ENCODE measurements at regions not wholly inside any gene's neighbourhood (a gene's known extent, or its start where the extent isn't known, plus 50 kb on each side); places are given as distances from the start of the nearest gene placed in this dataset.

DNA sequence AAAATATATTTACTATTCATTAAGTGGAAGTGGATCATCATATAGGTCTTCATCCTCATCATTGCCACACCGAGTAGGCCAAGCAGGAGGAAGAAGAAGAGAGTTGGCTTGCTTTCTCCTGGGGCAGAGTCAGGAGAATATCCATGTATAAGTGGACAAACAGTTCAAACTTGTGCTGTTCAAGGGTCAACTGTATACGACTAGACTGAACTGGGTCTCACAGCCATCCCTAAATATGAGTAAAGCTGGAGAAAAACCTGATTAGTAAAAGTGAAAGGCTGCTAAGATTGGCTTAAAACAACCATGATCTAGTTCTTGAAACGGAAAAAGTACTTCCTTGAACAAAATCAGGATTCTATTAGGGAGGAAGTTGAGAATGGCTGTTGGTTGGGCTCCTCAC, 276.7 kb upstream of the ADRA1B start:
- DNase-seq (ENCODE audit: low read depth in 2 of 2, low spot score in 1 of 2): no peak

DNA sequence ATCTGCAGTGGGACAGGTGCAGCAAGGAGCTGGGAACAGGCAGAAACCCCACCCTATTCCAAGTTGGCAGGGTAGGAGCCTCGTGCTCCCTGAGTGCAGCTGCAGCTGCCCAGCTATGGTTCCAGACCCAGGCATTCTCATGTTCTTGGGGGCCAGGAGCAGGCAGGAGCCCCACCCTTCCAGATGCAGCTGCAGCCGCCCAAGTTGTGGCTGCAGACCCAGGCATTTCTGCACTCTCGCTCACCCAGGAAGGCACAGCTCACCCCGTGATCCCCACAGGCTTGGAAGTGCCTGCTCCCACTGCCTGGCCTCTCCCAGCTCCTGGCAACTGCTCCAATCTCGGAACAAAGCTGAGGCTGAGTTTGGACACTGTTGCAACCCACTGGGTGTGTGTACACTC, 275.8 kb upstream of the ADRA1B start:
- DNase-seq (ENCODE audit: low read depth in 2 of 2, low spot score in 1 of 2): no peak

DNA sequence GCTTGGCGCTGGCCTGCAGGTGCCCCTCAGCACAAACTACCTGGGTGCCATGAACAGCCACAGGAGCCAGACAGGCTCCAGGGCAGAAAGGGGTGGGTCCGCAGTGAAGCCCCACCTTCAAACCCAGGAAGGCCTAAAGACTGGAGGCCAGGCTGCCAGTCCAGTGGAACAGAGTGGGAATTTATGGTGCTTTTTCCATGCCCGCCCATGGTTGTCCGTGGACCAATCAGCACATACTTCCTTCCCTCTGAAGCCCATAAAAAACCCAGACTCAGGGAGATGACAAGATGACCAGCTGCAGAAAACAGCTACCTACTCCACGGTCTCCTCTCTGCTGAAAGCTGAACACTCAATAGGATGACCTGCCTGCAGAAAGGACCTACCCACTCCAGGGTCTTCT, 275.4 kb upstream of the ADRA1B start:
- no peak for DNase-seq (ENCODE audit: low read depth in 2 of 2, low spot score in 1 of 2)

DNA sequence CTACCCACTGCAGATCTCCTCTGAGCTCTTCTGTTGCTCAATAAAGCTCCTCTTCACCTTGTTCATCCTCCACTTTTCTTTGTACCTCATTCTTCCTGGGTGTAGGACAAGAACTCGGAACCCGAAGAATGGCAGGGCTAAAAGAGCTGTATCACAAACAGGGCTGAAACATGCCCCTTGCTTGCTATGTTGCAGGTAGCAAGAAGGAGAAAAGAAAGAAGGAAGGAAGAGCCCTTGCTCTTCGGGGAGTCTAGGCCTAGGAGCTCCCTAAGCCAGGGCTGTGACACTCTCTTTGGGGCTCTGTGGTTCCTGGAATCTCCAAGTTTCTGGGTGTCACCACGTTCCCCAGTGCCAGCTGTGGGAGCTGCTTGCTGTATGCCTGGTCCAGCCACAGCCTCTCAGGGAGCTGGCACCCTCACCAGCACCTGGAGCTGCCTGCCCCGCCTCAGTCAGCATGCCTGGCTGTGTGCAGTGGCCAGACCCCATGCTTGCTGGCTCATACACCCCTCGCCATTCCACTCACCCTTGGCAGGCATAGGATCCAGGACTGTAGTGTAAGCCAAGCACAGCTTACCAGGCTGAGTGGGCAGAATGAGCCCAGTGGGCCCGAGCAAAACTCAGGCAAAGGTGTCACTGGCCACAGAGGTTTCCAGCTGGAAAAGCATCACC, 274.8 kb upstream of the ADRA1B start:
- DNase-seq (ENCODE audit: low read depth in 2 of 2, low spot score in 1 of 2): no peak

DNA sequence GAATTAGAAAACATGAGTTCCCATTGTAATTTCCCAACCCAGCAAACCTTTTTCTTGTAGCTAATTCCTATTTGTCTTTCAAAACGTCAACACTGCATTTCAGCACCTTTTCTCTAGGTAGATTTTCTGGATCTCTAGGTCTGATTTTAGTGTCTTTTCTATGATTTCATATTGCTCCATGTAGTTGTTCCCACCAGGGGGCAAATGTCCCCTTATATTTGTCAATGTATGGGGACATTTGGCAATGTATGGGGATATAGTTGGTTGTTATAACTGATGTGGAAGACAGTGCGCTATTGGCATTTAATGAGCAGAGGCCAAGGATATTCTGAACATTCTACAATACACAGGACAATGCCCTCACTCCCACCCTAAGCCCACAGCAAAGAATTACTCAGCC, 273.9 kb upstream of the ADRA1B start:
- no peak for DNase-seq (ENCODE audit: low read depth in 2 of 2, low spot score in 1 of 2)

DNA sequence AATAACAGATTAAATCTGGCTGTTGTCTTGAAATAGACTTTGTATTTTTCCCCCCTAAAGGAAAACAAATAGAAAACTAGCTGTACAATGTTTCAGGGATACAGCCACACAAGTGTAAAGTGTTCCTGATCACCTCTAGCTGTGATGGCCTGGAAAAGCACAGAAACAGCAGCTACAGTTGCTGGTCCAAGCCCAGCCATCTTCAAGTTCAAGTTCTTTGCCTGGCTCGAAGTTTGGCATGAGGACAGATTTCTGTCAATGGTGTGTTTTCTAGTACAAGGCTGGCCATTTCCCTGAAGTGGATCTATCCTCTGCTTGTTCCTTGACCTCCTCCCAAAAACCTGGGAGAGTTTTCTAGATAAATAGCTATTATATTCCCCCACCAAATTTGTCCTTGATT, 272.2 kb upstream of the ADRA1B start:
- DNase-seq (ENCODE audit: low read depth in 2 of 2, low spot score in 1 of 2): no peak

DNA sequence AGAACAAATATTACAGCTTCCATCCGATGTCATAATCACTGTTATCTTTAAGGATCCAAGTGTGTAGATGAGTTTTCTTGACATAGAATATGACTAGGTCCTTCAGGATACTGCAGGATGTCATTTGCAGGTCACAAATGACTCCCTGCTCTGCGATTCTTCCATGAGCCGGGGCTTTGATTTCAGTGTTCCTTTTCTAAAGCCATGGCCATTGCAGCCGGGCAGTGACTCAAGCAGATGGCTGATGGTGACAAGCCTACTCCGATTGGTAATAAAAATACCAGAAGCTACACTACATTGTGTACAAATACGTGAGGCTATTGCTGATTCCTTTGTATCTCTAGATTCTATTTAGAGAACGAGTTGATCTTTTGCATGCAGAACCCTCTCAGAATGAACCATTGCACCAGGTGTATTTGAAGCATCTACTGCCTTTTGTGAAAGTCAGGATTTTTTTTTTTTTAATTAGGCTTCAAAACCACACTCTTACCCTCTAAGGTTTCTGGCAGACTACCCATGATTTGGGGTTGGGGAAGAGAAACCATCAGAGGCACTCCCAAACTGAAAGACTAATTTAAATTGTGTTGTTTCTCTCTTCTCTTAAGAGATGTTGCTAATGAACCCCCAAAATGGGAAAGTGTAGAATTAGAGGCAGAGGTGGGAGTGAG, 271.0 kb upstream of the ADRA1B start:
- no peak for DNase-seq (ENCODE audit: low read depth in 2 of 2, low spot score in 1 of 2)

DNA sequence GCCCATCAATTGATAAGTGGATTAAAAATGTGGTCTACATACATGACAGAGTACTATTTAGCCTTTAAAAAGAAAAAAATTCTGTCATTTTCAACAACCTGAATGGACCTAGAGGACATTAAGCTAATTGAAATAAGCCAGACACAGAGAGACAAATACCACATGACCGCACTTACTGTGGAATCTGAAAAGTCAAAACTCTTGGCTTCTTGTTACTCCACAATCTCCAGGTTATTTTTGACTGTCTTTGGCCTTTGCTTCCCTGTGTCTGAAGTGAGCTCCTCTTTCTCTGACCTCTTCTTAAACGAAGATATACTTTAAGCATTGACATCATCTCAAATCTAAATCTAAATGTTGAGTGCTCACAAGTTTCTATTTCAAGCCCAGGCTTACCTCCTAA, 265.5 kb upstream of the ADRA1B start:
- no peak for DNase-seq (ENCODE audit: low read depth in 2 of 2, low spot score in 1 of 2)

DNA sequence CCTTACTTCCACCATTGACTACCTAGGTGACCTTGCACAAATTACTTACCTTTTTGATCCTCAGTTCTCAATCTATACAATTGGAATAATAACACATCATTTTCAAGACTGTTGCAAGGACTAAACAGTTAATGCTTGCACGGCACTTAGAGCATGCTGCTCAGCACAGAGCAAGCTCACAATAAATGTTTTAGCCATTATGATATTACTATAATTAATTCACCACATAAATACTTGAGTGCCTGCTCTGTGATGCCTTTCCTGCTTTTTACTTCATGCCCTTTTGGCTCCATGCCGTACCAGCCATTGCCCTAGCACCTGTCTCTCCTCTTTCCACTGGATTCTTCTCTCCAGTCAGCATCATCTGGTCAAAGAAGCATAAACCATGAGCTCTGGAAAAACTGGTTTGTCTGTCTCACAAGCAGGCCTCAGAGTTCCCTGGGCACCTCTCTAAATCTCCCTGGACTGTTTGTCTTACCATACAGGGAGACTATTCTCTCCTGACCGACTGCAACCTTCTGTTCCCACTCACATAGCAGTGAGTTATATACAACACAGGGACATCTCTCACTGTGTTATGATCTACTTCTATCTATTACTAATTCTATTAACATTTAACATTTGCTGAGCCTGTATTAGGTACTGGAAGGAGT, 260.4 kb upstream of the ADRA1B start:
- no peak for DNase-seq (ENCODE audit: low read depth in 2 of 2, low spot score in 1 of 2)

DNA sequence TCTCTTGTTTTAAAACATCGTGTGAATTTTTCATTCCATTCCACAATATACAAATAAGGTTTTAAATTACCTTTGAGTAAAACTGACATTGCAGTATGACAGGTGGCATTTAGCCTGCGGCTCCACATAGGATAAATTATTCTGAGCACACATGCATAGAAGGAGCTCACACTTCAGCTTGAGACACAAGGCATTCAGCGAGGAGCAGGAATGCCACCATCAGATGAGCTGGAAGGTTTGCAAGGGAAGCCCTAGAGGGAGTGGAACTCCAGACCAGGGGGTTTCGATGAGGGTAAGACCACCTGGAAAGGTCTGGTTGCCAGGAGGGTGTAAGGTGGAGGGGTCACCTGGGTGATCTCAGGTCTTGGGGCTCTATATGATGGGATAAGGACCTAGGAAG, 259.0 kb upstream of the ADRA1B start:
- DNase-seq (ENCODE audit: low read depth in 2 of 2, low spot score in 1 of 2): no peak

DNA sequence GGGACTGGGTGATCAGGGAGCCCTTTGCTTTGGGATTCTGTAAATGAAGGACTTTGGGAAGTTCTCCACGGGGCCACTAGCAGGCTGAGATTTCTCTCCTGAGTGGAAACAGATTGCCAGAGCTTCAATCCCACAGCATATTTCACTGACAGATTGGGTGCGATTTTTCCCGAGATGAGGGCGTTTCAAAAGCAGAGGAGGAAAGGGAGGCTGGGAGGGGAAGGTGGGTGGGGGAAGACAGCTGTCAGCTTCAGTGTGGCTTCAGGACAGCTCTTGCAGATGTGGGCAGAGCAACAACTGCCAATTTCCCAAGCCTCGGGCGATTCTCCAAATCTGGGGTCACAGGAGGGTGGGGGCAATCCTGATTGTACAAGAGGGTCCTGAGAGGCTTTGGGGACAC, 258.5 kb upstream of the ADRA1B start:
- DNase-seq (ENCODE audit: low read depth in 2 of 2, low spot score in 1 of 2): no peak

DNA sequence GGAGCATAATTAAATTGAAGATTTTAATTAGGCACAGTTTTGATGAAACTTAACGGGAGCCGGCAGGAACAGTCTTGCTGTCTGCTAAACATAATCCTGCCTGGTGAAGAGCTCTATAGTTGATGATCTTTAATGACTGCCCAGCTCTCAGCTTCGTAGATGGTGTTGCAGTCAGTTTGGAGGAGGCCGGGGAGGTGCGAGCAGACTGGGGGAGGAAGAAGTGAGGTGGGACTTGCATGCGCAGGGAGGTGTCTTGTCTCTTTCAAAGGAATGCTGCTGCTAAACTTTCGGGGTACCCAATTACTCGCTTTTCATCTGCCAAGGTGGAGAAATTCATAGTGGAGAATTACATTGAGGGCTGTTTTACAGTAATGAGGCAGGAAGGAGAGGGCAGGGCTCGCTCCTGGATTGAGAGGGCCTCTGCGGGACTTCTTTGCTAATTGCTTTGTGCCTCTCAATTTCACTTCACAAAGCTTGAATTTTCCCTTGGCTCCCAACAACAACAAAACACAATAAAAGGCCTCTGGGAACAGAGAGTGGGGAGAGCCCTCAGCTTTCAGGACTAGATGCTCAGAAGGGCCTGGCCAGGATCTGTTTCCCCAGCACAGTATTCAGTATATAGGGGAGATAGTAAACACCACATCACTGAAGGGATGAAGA, 257.9 kb upstream of the ADRA1B start:
- DNase-seq (ENCODE audit: low read depth in 2 of 2, low spot score in 1 of 2): no peak

DNA sequence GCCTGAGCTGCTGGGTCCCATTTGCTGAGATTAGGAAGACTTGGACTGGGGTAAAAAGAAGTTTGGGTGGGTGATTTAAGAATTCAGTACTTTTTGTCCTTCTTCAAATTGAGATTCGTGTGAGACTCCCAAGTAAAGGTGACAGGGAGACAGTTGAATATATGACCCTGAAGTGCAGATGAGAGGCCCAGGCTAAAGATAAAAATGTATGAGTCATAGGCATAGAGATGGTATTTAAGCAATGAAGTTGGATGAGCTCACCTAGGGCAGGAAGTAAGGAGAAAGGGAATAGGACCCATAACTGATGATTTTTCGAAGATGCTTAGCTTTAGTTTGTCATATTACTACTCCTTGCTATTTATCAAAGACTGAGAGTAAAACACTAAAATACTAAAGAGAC, 255.9 kb upstream of the ADRA1B start:
- no peak for DNase-seq (ENCODE audit: low read depth in 2 of 2, low spot score in 1 of 2)

DNA sequence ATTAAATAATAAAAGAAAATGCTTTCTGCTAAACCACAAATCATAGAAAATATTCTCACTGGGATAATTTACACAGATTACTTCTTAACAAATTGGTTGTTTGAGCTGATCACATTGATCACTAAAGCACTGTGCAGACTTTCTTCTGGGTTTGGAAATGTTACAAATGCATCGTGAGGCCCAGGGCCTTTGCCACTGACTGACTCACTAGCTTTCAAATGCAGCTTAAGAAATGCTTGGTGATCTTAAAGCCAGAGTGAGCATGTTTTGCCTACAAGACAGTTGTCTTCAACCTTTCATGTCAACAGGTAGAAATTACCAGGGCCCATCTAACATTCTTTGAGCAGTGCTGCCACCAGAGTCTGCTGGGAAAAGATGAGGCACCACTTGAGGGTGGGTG, 252.3 kb upstream of the ADRA1B start:
- no peak for DNase-seq (ENCODE audit: low read depth in 2 of 2, low spot score in 1 of 2)

DNA sequence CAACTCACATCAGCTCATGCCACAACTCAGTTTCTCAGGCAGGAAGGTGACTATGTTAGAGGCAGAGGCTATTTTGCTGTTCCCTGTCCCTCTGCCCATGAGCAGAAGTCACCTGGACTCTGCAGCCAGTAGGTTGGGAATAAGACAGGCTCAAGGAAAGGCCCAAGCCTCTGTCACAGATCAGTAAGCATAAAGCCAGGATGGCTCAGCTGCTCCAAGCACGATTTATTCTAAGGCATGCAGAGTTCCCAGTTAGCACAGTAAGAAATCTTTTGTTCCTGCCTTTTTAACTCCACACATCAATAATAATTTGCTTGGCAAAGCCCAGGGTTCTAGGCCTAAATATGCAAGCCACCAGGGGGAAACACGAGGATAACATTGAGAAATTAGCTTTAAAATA, 249.0 kb upstream of the ADRA1B start:
- no peak for DNase-seq (ENCODE audit: low read depth in 2 of 2, low spot score in 1 of 2)

DNA sequence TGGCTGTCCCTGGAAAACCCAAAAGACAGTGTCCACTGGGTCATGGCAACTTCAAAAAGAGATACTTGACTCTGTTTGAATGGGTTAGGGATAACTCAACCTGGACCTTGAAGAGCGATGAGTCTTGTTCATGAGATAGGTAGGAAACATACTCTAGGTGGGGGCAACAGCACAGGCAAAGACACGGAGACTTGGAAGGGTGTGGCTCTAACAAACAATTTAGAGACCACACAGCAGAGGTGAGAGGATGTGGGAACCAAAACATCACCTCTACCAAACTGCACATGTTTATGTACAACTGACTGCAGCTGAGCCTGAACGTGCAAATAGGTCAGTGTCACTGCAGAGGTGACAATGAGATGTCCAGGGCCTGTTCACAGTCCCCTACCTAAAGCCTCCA, 247.7 kb upstream of the ADRA1B start:
- no peak for DNase-seq (ENCODE audit: low read depth in 2 of 2, low spot score in 1 of 2)

DNA sequence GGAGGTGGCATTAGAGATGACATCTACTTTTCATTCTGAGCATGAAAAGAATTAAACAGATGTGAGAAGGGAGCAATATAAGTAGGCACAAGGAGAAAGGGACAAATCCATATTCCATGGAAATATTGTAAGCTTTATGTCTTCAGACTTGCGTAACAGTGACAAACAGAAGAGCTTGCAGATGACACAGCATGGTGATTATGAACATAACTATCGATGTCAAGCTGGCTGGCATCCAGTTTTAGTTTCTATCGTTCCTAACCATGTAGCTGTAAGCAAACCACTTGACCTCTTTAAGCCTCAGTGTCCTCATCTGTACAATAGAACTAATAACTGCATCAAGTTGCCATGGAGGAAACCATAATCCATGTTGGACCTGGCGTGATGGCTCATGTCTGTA, 246.7 kb upstream of the ADRA1B start:
- DNase-seq (ENCODE audit: low read depth in 2 of 2, low spot score in 1 of 2): no peak

DNA sequence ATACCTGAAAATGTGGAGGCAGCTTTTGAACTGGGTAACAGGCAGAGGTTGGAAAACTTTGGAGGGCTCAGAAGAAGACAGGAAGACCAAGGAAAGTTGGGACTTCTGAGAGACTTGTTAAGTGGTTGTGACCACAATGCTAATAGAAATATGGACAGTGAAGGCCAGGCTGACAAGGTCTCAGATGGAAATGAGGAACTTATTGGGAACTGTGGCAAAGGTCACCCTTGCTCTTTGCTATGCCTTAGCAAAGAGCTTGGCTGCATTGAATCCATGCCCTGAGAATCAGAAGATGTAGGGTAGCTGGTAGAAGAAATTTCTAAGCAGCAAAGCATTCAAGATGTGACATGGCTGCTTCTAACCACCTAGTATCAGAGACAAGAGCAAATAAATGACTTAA, 244.4 kb upstream of the ADRA1B start:
- DNase-seq (ENCODE audit: low read depth in 2 of 2, low spot score in 1 of 2): no peak

DNA sequence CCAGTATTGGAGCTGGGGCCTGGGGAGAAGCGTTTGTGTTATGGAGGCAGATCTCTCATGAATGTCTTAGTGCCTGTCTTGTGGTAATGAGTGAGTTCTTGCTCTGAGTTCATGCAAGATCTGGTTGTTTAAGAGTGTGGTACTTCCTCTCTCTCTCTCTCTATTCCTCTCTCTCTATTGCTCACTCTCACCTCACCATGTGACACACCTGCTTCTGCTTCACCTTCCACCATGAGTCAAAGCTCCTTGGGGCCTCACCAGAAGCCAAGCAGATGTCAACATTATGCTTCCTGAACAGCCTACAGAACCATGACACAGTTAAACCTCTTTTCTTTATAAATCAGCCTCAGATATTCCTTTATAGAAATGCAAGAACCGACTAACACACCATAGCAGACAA, 242.7 kb upstream of the ADRA1B start:
- DNase-seq (ENCODE audit: low read depth in 2 of 2, low spot score in 1 of 2): no peak

DNA sequence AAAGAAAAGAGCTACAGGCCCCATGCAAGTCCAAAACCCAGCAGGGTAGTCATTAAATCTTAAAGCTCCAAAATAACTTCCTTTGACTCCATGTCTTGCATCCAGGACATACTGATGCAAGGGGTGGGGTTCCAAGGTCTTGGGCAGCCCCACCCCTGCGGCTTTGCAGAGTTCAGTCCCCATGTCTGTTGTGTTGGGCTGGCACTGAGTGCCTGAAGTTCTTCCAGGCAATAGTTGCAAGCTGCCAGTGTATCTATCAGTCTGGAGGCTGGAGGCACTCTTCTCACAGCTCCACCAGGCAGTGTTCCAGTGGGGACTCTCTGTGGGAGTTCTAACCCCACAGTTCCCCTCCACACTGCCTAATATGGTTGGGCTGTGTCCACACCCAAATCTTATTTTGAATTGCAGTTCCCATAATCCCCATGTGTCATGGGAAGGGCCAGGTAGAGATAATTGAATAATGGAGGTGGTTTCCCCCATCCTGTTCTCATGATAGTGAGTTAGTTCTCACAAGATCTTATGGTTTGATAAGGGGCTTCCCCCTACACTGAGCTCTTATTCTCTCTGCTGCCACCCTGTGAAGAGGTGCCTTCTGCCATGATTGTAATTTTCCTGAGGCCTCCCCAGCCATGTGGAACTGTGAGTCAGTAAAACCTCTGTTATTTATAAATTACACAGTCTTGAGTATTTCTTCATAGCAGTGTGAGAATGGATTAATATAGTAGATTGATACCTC, 237.5 kb upstream of the ADRA1B start:
- DNase-seq (ENCODE audit: low read depth in 2 of 2, low spot score in 1 of 2): no peak

DNA sequence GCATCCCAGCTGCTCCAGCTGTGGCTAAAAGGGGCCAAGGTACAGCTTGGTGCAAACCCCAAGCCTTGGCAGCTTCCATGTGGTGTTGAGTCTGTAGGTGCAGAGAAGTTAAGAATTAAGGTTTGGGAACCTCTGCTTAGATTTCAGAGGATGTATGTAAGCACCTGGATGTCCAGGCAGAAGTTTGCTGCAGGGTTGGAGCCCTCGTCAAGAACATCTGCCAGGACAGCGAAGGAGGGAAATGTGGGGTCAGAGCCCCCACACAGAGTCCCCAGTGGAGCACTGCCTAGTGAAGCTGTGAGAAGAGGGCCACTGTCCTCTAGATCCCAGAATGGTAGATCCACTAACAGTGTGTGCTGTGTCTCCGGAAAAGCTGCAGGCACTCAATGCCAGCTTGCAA, 236.2 kb upstream of the ADRA1B start:
- DNase-seq (ENCODE audit: low read depth in 2 of 2, low spot score in 1 of 2): no peak

DNA sequence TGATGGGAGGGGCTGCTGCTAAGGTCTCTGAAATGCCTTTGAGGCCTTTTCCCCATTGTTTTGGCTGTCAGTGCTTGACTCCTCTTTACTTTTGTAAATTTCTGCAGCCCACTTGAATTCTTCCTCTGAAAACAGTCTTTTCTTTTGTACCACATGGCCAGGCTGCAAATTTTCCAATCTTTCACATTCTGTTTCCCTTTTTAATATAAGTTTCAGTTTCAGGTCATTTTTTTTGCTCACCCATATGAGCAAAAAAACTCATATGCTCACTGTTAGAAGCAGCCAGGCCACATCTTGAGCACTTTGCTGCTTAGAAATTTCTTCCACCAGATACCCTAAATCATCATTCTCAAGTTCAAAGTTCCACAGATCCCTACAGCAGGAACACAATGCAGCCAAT, 234.6 kb upstream of the ADRA1B start:
- DNase-seq (ENCODE audit: low read depth in 2 of 2, low spot score in 1 of 2): no peak
